ENCODE measurements at regions not wholly inside any gene's neighbourhood (a gene's known extent, or its start where the extent isn't known, plus 50 kb on each side); places are given as distances from the start of the nearest gene placed in this dataset.
"Not testable (repeated sequence)": the region's sequence is repeated elsewhere in the genome, so short reads cannot be mapped to it uniquely, and the experiment has no call there.

GRCh38 chr6:26795474-26796307 is 136.1 kb upstream of the ZNF322 start:
- DNase-seq (ENCODE audit: low read depth in 2 of 2, low spot score in 1 of 2) = not testable (repeated sequence)

DNA sequence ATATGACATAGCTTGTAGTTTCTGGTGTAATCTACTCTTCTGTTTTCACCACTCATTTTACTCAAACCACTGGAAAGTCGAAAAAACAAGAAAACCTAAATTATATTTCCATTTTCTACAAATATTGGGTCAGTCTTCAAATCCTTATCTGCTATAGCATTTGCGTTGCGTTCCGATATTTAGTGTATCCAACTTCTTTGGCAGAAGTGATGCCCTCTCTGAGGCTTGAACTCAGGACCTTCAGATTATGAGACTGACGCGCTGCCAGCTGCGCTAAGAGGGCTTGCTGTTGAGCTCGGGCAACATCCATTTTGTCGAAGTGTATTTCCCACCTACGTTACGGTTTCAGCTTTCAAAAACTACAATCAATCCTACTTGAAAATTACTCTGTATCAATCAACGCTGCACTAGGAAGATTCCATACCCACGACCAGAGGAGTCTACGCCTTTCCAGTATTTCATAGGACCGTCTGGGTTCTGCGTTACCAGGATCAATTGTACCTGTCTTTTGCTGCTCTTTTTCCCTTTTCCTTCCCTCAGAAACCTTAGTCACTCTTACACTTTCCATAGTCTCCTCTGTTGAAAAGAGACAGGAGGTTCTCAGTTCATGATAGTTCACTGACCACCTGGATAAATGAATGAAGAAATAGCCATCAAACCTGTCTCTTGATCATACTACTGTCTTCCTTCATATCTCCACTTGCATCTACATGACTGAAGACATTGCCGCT is 140.5 kb upstream of the ZNF322 start:
- DNase-seq (ENCODE audit: low read depth in 2 of 2, low spot score in 1 of 2) = not testable (repeated sequence)

DNA sequence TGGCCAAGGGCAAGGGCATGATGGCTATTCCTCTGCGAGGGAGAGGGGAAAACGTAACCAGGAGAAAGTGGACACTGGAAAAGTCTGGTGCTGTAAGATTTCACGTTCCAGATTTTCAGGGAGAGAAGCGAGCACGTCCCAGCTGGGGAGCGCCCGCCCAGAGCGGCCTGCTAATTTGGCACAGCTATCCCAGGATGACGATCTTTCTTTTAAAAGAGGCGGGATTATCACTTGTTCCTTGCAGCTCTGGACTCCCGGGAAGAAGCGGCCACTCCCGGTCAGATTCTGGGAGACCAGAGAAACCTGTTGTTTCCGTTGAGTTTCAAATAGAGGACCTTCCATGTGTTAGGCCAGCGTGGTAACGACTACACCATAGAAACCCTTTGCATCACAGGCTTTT is 144.2 kb upstream of the ZNF322 start:
- DNase-seq (ENCODE audit: low read depth in 2 of 2, low spot score in 1 of 2) = not testable (repeated sequence)

DNA sequence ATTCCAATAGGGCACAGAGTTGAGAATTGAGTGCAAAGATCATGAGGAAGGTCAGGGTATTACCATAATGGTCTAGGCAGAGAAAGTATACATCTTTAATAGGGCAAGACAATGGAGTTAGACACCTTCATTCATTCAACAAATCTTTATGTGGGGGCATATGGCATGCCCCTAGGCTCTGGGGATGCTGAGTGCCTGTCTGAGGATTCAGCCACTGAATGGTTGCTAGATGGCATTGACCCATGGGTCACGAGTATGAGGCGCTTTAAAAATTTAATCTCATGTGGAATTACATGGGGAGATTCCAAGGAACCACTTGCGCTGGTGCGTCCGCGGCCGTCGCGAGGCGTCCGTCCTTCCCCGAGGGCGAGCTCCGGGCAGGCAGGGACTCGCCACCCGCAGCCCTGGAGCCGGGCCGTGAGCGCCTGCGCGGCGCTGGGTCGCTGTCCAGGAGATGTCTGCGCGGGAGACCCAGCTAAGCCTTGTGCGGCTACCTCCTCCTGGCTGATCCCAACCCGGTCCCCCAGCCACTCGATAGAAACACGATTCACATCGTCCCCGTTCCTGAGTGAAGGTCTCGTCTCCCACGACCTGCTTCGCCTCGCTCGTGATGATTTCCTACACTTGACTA is 152.1 kb upstream of the ZNF322 start:
- DNase-seq (ENCODE audit: low read depth in 2 of 2, low spot score in 1 of 2) = not testable (repeated sequence)

DNA sequence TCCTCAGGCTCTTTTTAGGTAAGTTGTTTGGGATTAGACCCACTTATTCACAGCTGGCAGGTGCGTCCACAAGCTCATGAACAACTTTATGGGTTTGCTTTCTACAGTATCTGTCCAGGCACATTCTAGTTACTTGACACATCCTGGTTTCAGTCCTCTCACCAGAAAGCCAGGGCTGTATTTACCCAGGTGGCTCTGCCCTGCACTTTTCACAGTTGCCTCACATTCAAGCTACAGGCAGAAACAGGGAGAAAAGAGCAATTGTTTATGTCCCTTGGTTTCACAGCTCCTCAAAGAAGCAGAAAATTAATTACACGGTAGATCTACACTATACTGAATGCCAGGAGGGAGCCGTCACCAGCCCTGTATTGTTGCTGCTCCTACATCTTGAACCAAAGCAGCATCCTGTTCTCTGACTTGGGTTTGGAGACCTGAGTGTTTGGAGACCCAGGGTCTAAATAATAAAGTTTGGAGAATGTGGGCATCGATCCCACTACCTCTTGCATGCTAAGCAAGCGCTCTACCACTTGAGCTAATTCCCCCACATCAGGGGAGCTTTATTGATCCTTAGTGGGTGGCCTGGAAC is 159.2 kb upstream of the ZNF322 start:
- DNase-seq (ENCODE audit: low read depth in 2 of 2, low spot score in 1 of 2) = not testable (repeated sequence)

DNA sequence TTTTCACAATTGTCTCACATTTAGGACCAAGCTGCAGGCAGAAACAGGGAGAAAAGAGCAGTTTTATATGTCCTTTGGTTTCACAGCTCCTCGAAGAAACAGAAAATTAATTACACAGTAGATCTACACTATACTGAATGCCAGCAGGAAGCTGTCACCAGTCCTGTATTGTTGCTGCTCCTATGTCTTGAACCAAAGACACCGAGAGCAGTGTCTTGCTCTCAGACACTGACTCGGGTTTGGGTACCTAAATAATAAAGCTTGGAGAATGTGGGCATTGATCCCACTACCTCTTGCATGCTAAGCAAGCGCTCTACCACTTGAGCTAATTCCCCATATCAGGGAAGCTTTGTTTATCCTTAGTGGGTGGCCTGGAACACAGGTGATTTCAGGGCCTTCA is 168.4 kb upstream of the ZNF322 start:
- not testable (repeated sequence) for DNase-seq (ENCODE audit: low read depth in 2 of 2, low spot score in 1 of 2)

GRCh38 chr6:26829480-26829879 is 169.9 kb upstream of the ZNF322 start:
- not testable (repeated sequence) for DNase-seq (ENCODE audit: low read depth in 2 of 2, low spot score in 1 of 2)

GRCh38 chr6:26830992-26831391 is 171.4 kb upstream of the ZNF322 start:
- not testable (repeated sequence) for DNase-seq (ENCODE audit: low read depth in 2 of 2, low spot score in 1 of 2)

- DNase-seq (ENCODE audit: low read depth in 2 of 2, low spot score in 1 of 2) = not testable (repeated sequence)
These were observed 176.2 kb upstream of the ZNF322 start for GRCh38 chr6:26835707-26836106.

DNA sequence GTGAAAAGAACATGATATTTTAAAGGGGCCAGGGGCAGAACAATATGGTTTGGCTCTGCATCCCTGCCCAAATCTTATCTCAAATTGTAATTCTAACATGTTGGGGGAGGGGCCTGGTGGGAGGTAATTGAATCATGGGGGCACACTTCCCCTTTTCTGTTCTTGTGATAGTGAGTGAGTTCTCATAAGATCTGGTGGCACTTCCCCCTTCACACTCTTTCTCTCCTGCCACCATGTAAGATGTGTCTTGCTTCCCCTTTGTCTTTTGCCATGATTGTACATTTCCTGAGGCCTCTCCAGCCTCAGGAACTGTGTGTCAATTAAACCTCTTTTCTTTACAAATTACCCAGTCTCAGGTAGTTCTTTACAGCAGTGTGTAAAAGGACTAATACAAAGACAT is 177.1 kb upstream of the ZNF322 start:
- not testable (repeated sequence) for DNase-seq (ENCODE audit: low read depth in 2 of 2, low spot score in 1 of 2)

DNA sequence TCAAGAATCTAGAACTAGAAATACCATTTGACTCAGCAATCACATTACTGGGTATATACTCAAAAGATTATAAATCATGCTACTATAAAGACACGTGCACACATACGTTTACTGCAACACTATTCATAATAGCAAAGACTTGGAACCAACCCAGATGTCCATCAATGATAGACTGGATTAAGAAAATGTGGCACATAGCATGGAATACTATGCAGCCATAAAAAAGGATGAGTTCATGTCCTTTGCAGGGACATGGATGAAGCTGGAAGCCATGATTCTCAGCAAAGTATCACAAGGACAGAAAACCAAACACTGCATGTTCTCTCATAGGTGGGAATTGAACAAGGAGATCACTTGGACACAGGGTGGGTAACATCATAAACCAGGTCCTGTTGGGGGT is 185.3 kb upstream of the ZNF322 start:
- not testable (repeated sequence) for DNase-seq (ENCODE audit: low read depth in 2 of 2, low spot score in 1 of 2)

GRCh38 chr6:26857289-26857688 is 197.7 kb upstream of the ZNF322 start:
- DNase-seq (ENCODE audit: low read depth in 2 of 2, low spot score in 1 of 2) = not testable (repeated sequence)

GRCh38 chr6:26859067-26859770 is 199.7 kb upstream of the ZNF322 start:
- DNase-seq (ENCODE audit: low read depth in 2 of 2, low spot score in 1 of 2) = not testable (repeated sequence)

DNA sequence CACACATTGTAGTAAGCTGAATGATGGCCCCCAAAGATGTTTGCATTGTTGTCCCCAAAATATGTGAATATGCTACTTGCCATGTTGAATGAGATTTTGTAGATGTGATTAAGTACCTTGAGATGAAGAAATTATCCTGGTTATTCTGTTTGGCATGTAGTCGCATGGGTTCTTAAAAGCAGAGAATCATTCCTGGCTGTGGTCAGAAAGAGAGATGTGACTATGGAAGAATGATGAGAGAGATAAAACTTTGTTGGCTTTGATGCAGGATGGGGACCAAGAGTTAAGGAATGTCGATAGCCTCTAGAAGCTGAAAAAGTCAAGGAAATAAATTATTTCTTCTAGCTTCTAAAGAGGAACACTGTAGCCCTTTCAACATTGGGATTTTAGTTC is 200.2 kb upstream of the ZNF322 start:
- DNase-seq (ENCODE audit: low read depth in 2 of 2, low spot score in 1 of 2) = not testable (repeated sequence)

DNA sequence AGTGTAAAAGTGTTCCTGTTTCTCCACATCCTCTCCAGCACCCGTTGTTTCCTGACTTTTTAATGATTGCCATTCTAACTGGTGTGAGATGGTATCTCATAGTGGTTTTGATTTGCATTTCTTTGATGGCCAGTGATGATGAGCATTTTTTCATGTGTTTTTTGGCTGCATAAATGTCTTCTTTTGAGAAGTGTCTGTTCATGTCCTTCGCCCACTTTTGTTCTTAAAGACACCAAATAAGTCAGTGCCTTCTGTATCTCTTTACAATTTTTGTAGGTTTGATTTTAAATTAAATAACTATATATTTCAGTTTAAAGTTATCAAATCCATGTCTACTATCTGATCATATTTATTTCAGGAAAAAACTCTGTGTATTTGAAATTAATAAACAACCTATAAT is 202.4 kb upstream of the ZNF322 start:
- DNase-seq (ENCODE audit: low read depth in 2 of 2, low spot score in 1 of 2) = not testable (repeated sequence)

GRCh38 chr6:26863641-26864040 is 204.1 kb upstream of the ZNF322 start:
- DNase-seq (ENCODE audit: low read depth in 2 of 2, low spot score in 1 of 2) = not testable (repeated sequence)

- not testable (repeated sequence) for DNase-seq (ENCODE audit: low read depth in 2 of 2, low spot score in 1 of 2)
These were observed 239.2 kb upstream of the ZNF322 start for GRCh38 chr6:26898785-26899184.

DNA sequence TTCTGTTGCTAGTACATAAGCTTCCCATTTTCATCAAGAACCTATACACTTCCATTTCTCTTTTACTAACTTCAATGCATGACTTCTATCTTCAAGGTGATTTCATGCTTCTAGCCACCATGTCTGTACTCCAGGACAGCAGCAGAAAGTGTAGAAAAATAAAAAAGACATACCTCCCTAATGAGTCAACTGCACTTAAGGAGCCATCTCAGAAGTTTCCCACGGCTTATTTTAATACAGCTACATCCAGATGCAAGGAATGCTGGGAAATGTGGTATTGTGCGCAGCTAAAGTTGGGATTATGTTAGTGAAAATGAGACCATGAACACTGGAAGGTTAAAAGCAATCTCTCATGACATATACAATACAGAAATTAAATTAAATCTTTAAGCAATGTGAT is 264.7 kb upstream of the ZNF322 start:
- not testable (repeated sequence) for DNase-seq (ENCODE audit: low read depth in 2 of 2, low spot score in 1 of 2)

DNA sequence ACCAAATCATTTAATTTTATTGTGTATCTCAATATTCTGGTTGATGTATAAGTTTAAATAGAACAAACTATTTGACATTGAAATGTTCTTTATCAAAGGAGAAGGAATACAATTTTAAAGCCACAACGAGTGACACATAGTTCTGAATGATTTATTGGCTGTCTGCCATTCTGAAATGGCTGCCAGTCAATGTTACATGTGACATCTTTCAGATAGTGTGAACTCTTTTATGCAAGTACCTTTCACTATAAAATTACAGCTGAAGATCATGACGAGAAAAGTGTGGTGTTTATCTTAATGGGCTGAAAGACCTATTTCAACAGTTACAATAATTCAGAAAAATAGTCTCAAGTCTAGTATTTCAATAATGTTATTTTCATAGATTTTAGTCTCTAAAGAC is 268.6 kb upstream of the ZNF322 start:
- DNase-seq (ENCODE audit: low read depth in 2 of 2, low spot score in 1 of 2) = not testable (repeated sequence)

GRCh38 chr6:26937258-26937657 is 277.7 kb upstream of the ZNF322 start:
- DNase-seq (ENCODE audit: low read depth in 2 of 2, low spot score in 1 of 2) = not testable (repeated sequence)

- DNase-seq (ENCODE audit: low read depth in 2 of 2, low spot score in 1 of 2) = not testable (repeated sequence)
These were observed 291.7 kb upstream of the ZNF322 start for GRCh38 chr6:26951211-26951610.

Data from stimulated activated CD8-positive, alpha-beta memory T cell treated with anti-CD3 and anti-CD28 coated beads, Interleukin-4, amount 100 ng/mL, for 4 hours (primary cell).